Nephron progenitor cell (in vitro differentiated cells): ENCODE measurements at regions not wholly inside any gene's neighbourhood (a gene's known extent, or its start where the extent isn't known, plus 50 kb on each side); places are given as distances from the start of the nearest gene placed in this dataset.

Experiments used
- DNase-seq: peaks from one replicate; pipeline ENCODE4 v3.0.0; 2021
- H3K27ac Mint-ChIP-seq: 2 replicates; pipeline ENCODE4 v1.8.0; 2021; ENCODE audit warnings: mild to moderate bottlenecking, moderate library complexity, mixed read lengths
- H3K27me3 Mint-ChIP-seq: 2 replicates; pipeline ENCODE4 v1.8.0; 2021; ENCODE audit warnings: mild to moderate bottlenecking, low read depth, mixed read lengths; ENCODE audit not compliant: poor library complexity
- H3K36me3 Mint-ChIP-seq: 2 replicates; pipeline ENCODE4 v1.8.0; 2021; ENCODE audit warnings: low read depth, mixed read lengths
- H3K4me1 Mint-ChIP-seq: 2 replicates; pipeline ENCODE4 v1.8.0; 2021; ENCODE audit warnings: mixed read lengths
- H3K4me3 Mint-ChIP-seq: 2 replicates; pipeline ENCODE4 v1.8.0; 2021; ENCODE audit warnings: mild to moderate bottlenecking, moderate library complexity, mixed read lengths
- H3K9me3 Mint-ChIP-seq: 2 replicates; pipeline ENCODE4 v1.8.0; 2021; ENCODE audit warnings: mild to moderate bottlenecking, moderate library complexity, mixed read lengths
- TF ChIP-seq, protein P1 (sequence below): fragments of 200-600 bp; sonication (generic); IDR thresholded peaks from 2 replicates; pipeline ENCODE4 v1.5.0; 2021; ENCODE audit warnings: antibody characterized with exemption

DNA sequence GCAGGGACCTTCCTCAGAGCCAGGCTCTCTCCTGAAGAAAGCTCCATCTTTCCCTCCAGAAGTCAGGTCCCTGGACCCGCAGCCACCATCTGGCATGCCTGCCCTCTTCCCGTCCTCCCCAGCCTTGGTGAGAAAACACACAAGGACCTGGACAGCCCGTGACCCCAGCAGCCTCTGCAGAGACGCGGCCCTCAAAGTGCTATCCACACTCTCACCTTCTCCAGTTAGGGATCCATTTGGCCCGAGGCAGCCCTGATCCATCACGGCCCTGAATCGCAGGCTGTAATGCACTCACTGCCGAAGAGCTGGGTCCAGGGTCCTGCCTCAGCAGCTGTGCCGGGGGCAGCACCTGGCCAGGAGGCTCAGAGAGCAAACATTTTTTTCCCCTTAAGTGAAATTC lies 185.1 kb downstream of the OLFM1 start:
- H3K4me1 Mint-ChIP-seq = peaks cover 34% of the 10 kb centered on the region
- TF ChIP-seq, protein P1, sequence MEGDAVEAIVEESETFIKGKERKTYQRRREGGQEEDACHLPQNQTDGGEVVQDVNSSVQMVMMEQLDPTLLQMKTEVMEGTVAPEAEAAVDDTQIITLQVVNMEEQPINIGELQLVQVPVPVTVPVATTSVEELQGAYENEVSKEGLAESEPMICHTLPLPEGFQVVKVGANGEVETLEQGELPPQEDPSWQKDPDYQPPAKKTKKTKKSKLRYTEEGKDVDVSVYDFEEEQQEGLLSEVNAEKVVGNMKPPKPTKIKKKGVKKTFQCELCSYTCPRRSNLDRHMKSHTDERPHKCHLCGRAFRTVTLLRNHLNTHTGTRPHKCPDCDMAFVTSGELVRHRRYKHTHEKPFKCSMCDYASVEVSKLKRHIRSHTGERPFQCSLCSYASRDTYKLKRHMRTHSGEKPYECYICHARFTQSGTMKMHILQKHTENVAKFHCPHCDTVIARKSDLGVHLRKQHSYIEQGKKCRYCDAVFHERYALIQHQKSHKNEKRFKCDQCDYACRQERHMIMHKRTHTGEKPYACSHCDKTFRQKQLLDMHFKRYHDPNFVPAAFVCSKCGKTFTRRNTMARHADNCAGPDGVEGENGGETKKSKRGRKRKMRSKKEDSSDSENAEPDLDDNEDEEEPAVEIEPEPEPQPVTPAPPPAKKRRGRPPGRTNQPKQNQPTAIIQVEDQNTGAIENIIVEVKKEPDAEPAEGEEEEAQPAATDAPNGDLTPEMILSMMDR = no peak
- H3K9me3 Mint-ChIP-seq = no peaks in the 10 kb centered on the region
- no peak overlapping the region for H3K4me3 Mint-ChIP-seq
- H3K36me3 Mint-ChIP-seq = no peaks in the 10 kb centered on the region
- H3K27ac Mint-ChIP-seq = no peak overlapping the region
- H3K27me3 Mint-ChIP-seq = peaks cover 10% of the 10 kb centered on the region
- DNase-seq = no peak

DNA sequence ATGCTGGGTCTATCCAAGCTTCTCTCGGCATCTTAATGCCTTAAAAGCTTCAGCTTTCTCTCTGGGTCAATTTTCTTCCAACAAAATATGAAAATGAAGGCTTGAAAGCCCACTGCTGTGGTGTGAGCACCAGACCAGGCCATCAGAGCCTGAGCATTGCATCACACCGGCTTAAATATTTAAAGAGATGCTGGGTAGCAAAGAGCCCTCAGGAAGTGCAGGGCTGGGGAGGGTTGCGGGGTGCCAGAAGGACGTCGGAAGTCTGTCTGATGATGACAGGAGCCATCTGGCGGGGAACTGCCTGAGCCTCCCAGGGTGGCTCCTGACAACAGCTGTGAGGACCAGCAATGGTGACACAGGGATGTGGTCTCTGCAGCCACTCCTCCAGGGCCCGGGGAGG lies 185.5 kb downstream of the OLFM1 start:
- peaks cover 30% of the 10 kb centered on the region for H3K4me1 Mint-ChIP-seq
- DNase-seq = no peak
- peaks cover 11% of the 10 kb centered on the region for H3K27me3 Mint-ChIP-seq
- H3K9me3 Mint-ChIP-seq = no peaks in the 10 kb centered on the region
- no peak overlapping the region for H3K4me3 Mint-ChIP-seq
- TF ChIP-seq, protein P1 = no peak
- H3K36me3 Mint-ChIP-seq = no peaks in the 10 kb centered on the region
- H3K27ac Mint-ChIP-seq = no peak overlapping the region

- no peaks in the 10 kb centered on the region for H3K36me3 Mint-ChIP-seq
- H3K4me3 Mint-ChIP-seq = no peak overlapping the region
- H3K4me1 Mint-ChIP-seq = peaks cover 21% of the 10 kb centered on the region
- no peaks in the 10 kb centered on the region for H3K9me3 Mint-ChIP-seq
- TF ChIP-seq, protein P1 = no peak
- no peak for DNase-seq
- no peak overlapping the region for H3K27ac Mint-ChIP-seq
- H3K27me3 Mint-ChIP-seq = peaks cover 10% of the 10 kb centered on the region
These were observed 187.7 kb downstream of the OLFM1 start for GRCh38 chr9:135275163-135275562.

GRCh38 chr9:135275571-135276289 lies 188.3 kb downstream of the OLFM1 start:
- peaks cover 15% of the 10 kb centered on the region for H3K4me1 Mint-ChIP-seq
- H3K9me3 Mint-ChIP-seq = no peaks in the 10 kb centered on the region
- H3K4me3 Mint-ChIP-seq = no peak overlapping the region
- no peak overlapping the region for H3K27ac Mint-ChIP-seq
- H3K27me3 Mint-ChIP-seq = peaks cover 10% of the 10 kb centered on the region
- no peak for DNase-seq
- H3K36me3 Mint-ChIP-seq = no peaks in the 10 kb centered on the region
- TF ChIP-seq, protein P1 = no peak

GRCh38 chr9:135277219-135278201 lies 190.0 kb downstream of the OLFM1 start:
- Mint-ChIP-seq H3K27ac (no peak overlapping the region), H3K27me3 (peaks cover 8% of the 10 kb centered on the region), H3K9me3 (no peaks in the 10 kb centered on the region), H3K4me3 (no peak overlapping the region), H3K4me1 (peaks cover 4% of the 10 kb centered on the region), H3K36me3 (no peaks in the 10 kb centered on the region)
- TF ChIP-seq, protein P1 = no peak
- no peak for DNase-seq
